GM18870 (cell line): ENCODE measurements at regions not wholly inside any gene's neighbourhood (a gene's known extent, or its start where the extent isn't known, plus 50 kb on each side); places are given as distances from the start of the nearest gene placed in this dataset.

Experiments used
- ATAC-seq: cut with Tn5 transposase; IDR thresholded peaks from one replicate; pipeline ENCODE4 v1.9.1; 2021; ENCODE audit warnings: moderate library complexity; ENCODE audit not compliant: unreplicated experiment

- no peak for ATAC-seq
These were observed 444.4 kb upstream of the CELF4 start for GRCh38 chr18:38010037-38010436.

DNA sequence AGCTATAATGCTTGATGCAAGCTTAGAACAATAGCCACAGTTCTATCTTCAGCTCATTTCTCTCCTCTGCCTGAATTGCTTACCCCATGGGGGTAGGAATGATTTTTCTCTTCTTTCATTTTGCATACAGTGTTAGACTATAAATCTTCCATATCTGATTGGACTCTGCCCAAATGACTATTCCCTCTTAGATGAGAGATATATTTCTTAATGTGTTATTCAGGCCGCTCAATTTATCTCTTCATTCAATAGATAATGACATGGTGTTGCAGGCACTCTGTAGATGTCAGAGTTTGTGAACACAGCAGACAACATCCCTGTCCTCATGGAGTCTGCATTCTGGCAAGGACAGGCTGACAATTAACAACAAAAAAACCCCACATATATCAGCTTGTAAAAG is 443.7 kb upstream of the CELF4 start:
- ATAC-seq: no peak

GRCh38 chr18:38007676-38008330 is 442.2 kb upstream of the CELF4 start:
- no peak for ATAC-seq

DNA sequence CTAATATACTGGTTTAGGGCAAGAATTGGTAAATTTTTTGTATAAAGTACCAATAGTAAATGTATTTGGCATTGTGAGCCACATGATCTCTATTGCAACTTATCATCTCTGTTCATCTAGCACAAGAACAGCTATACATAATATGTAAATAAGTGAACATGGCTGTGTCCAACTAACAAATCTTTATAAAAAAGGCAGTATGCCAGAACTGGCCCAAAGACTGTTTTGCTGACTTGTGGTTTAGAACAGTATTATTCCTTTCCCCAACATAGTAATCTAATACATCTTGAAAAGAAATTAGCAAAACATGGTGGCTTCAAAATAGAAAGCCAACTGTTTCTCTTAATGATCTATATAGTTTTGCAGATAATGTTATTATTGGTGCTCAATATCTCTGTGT is 441.4 kb upstream of the CELF4 start:
- ATAC-seq: no peak

- no peak for ATAC-seq
These were observed 440.9 kb upstream of the CELF4 start for GRCh38 chr18:38006541-38006940.

GRCh38 chr18:37997695-37998094 is 432.1 kb upstream of the CELF4 start:
- ATAC-seq: no peak

GRCh38 chr18:37987901-37988300 is 422.3 kb upstream of the CELF4 start:
- ATAC-seq: no peak

GRCh38 chr18:37986665-37987064 is 421.1 kb upstream of the CELF4 start:
- no peak for ATAC-seq

- no peak for ATAC-seq
These were observed 419.5 kb upstream of the CELF4 start for GRCh38 chr18:37985126-37985525.

DNA sequence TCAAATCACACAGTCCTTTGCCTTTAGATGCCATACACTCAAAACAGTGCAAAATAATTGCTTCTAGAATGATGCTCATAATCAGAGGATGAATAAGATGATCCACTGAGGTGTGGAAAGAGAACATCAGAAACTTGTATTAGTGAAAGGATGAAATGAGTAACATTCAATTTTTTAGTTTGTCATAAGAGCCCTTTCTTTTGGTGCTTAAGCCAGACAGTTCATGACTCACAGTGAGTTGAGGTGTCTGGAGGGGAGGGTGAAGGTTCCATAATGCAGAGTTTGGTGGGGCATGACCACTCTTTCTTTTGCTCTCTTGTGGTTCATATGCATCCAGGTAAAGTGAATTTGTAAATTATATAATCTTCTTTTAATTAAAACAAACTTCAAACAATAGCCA is 415.0 kb upstream of the CELF4 start:
- ATAC-seq: no peak

GRCh38 chr18:37975446-37975845 is 409.8 kb upstream of the CELF4 start:
- no peak for ATAC-seq

DNA sequence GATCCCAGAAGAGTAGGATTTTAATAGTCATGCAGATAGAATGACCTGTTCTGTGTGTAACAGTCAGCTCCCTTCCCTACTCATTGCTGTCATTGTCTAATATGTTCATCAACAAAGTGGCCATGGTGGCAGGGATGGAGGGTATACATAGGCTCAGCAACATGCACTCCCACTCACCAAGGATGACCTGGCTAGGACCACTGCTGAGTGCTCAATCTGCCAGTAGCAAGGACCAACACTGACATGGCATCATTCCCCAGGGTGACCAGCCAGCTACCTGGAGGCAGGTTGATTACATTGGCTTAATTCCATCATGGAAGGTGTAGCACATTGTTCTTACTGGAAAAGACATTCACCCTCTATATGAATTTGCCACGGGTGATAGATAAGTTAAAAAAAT is 401.7 kb upstream of the CELF4 start:
- ATAC-seq: no peak

DNA sequence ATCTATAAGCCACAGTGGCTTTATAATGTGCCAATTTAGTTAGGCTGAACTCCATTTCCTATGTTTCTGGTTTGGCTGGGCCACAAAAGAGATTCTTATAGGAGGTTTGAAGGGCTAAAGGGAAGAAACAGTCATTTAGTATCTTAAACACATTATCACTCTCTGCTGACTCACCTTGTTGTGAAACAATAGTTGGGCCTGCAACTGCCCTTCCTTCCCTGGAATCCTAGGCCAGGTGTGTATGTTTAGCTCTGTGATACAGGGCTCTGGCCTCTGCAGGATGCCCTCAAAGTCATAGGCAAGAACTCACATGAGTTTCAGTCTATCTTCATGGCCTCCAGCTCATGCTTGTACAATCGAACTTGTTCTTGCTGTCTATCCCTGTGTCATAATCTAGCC is 400.0 kb upstream of the CELF4 start:
- no peak for ATAC-seq

GRCh38 chr18:37964885-37965571 is 399.4 kb upstream of the CELF4 start:
- ATAC-seq: no peak

- ATAC-seq: no peak
These were observed 398.2 kb upstream of the CELF4 start for GRCh38 chr18:37963837-37964236.

DNA sequence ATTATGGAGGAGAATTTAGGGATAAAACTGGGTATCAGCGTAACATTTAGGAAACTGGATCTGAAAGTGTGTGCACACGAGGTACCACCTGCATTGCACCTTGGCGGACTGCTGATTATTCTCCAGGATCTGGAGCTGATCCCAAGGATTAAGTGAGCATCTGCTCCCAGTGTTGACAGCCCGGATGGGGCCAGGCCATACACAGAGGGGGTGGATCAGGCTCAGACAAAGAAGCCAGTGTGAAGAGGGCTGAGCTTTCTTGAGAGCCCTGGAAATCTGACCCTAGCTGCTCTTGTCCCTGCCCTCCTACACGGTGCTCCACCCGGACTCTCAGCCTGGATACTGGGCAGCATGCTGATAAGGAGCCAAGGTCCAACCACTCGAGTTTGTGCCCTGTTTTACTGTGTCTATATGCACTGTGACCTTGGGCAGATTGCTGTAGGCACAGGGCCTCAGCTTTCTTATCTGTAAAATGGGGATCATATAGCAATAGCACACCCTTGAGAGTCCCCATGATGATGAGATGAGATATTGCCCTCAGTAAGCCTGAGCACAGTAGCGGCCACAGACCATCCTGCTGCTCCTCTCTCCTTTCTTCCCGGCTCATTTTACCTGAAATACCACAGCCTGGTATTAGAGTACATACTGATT is 396.8 kb upstream of the CELF4 start:
- ATAC-seq: no peak

DNA sequence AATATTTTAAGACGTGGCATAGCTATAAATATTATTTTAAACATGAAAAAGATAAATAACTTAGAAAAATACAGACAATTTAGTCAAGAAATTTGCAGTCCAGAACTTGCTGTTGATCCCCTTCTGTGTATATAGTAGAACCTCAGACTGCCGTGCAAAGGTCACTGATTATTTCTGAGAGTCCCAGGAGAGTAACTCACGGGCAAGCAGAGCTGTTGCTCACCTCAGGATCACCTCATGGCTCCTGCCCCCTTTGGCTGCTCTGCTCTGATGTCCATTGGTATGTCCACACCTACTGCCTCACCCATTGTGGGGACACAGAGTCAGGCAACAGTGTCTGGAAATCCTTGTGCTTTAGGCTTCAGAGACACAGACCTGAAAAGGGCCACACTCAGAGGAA is 392.9 kb upstream of the CELF4 start:
- ATAC-seq: no peak

DNA sequence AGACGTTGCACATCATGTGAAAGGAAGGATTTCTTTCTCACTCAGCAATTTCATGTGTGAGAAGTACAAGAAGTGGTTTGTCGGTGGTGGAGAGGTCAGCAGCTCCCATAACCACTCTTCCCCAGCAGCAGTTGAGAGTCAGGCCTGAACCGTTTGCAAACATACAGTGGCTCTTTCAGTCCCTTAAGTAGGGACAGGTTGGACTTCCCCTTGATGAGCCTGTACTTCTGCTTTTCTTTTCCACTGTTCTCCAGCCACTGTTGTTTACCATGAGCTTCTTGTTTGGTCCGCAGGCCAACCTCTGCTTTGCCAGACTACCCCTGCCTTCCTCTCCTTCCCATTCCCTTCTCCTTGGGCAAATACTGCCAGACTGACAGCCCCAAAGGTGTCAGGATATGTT is 391.3 kb upstream of the CELF4 start:
- ATAC-seq: no peak

GRCh38 chr18:37956020-37956419 is 390.4 kb upstream of the CELF4 start:
- ATAC-seq: no peak

- no peak for ATAC-seq
These were observed 389.6 kb upstream of the CELF4 start for GRCh38 chr18:37955201-37955600.

GRCh38 chr18:37953876-37954275 is 388.3 kb upstream of the CELF4 start:
- ATAC-seq: no peak

GRCh38 chr18:37948471-37948870 is 382.9 kb upstream of the CELF4 start:
- no peak for ATAC-seq
